Subcutaneous abdominal adipose tissue (tissue), 5 donors: ENCODE measurements at regions not wholly inside any gene's neighbourhood (a gene's known extent, or its start where the extent isn't known, plus 50 kb on each side); places are given as distances from the start of the nearest gene placed in this dataset.
A peak's percentile ranks its signal among the peaks of the same experiment; 100 is the strongest.

Experiments used
- H3K27ac ChIP-seq: one replicate; pipeline ENCODE4 v1.7.0; 2013; ENCODE audit warnings: low read depth, mild to moderate bottlenecking, inconsistent platforms, low read length, moderate library complexity
- H3K27me3 ChIP-seq, 5 donors: one replicate each; pipeline ENCODE4 v1.7.0; 2013; ENCODE audit warnings: low read length in 5 of 5, inconsistent platforms in 1 of 5; ENCODE audit not compliant: control insufficient read depth in 5 of 5, insufficient read depth in 4 of 5
- H3K36me3 ChIP-seq, 5 donors: one replicate each; pipeline ENCODE4 v1.7.0; 2013; ENCODE audit warnings: low read length in 5 of 5; ENCODE audit not compliant: control insufficient read depth in 5 of 5, insufficient read depth in 5 of 5
- H3K4me1 ChIP-seq, 5 donors: one replicate each; pipeline ENCODE4 v1.7.0; 2013; ENCODE audit warnings: low read length in 5 of 5, mild to moderate bottlenecking in 3 of 5, moderate library complexity in 1 of 5; ENCODE audit not compliant: control insufficient read depth in 5 of 5, insufficient read depth in 5 of 5
- H3K4me3 ChIP-seq, 5 donors: one replicate each; pipeline ENCODE4 v1.7.0; 2013; ENCODE audit warnings: low read length in 5 of 5, low read depth in 1 of 5
- H3K9ac ChIP-seq, 5 donors: one replicate each; pipeline ENCODE4 v1.7.0; 2013; ENCODE audit warnings: low read length in 5 of 5, mild to moderate bottlenecking in 4 of 5, moderate library complexity in 3 of 5
- H3K9me3 ChIP-seq, 5 donors: one replicate each; pipeline ENCODE4 v1.7.0; 2013; ENCODE audit warnings: low read length in 5 of 5; ENCODE audit not compliant: control insufficient read depth in 5 of 5
- donor health status: healthy.
- donor health status: healthy.
- donor health status: healthy.
- donor health status: healthy.
- donor health status: healthy.

- H3K9me3 ChIP-seq = no peaks in the 10 kb centered on the region
- peak overlapping the region; percentile 18 for H3K27ac ChIP-seq
- H3K27me3 ChIP-seq = no peaks in the 10 kb centered on the region
- H3K36me3 ChIP-seq = no peaks in the 10 kb centered on the region
- peaks cover 0 to 27% (median 18%) of the 10 kb centered on the region in 5 donors for H3K4me1 ChIP-seq
- no peak overlapping the region for H3K9ac ChIP-seq
- H3K4me3 ChIP-seq = no peak overlapping the region
Observed at GRCh38 chr5:158544388-158545339, 555.1 kb downstream of the EBF1 start.

- peak overlapping the region; percentile 18 for H3K27ac ChIP-seq
- peaks cover 0 to 21% (median 12%) of the 10 kb centered on the region in 5 donors for H3K4me1 ChIP-seq
- H3K27me3 ChIP-seq = no peaks in the 10 kb centered on the region
- no peaks in the 10 kb centered on the region for H3K9me3 ChIP-seq
- H3K36me3 ChIP-seq = no peaks in the 10 kb centered on the region
- no peak overlapping the region for H3K9ac ChIP-seq
- no peak overlapping the region for H3K4me3 ChIP-seq
Observed at GRCh38 chr5:158543539-158544387, 556.0 kb downstream of the EBF1 start.

GRCh38 chr5:158541536-158542297 lies 558.0 kb downstream of the EBF1 start:
- no peak overlapping the region for H3K4me3 ChIP-seq
- peaks cover 3 to 16% (median 11%) of the 10 kb centered on the region in 5 donors for H3K4me1 ChIP-seq
- no peak overlapping the region for H3K9ac ChIP-seq
- no peaks in the 10 kb centered on the region for H3K9me3 ChIP-seq
- H3K36me3 ChIP-seq = no peaks in the 10 kb centered on the region
- H3K27me3 ChIP-seq = no peaks in the 10 kb centered on the region
- no peak overlapping the region for H3K27ac ChIP-seq

- Histone ChIP-seq H3K9me3 (no peaks in the 10 kb centered on the region), H3K27me3 (no peaks in the 10 kb centered on the region), H3K9ac (no peak overlapping the region), H3K27ac (no peak overlapping the region), H3K36me3 (no peaks in the 10 kb centered on the region), H3K4me1 (peaks cover 0 to 13% (median 6%) of the 10 kb centered on the region in 5 donors), H3K4me3 (no peak overlapping the region)
Observed at GRCh38 chr5:158538506-158539074, 561.1 kb downstream of the EBF1 start.

GRCh38 chr5:158537366-158537765 lies 562.4 kb downstream of the EBF1 start:
- Histone ChIP-seq H3K27me3 (no peaks in the 10 kb centered on the region), H3K4me3 (no peak overlapping the region), H3K4me1 (peaks cover 0 to 13% (median 6%) of the 10 kb centered on the region in 5 donors), H3K9me3 (no peaks in the 10 kb centered on the region), H3K9ac (no peak overlapping the region), H3K36me3 (no peaks in the 10 kb centered on the region), H3K27ac (no peak overlapping the region)

GRCh38 chr5:158534203-158534602 lies 565.5 kb downstream of the EBF1 start:
- H3K9me3 ChIP-seq = no peaks in the 10 kb centered on the region
- no peaks in the 10 kb centered on the region for H3K36me3 ChIP-seq
- no peak overlapping the region for H3K9ac ChIP-seq
- H3K4me3 ChIP-seq = no peak overlapping the region
- no peak overlapping the region for H3K27ac ChIP-seq
- peaks cover 3 to 32% (median 12%) of the 10 kb centered on the region in 5 donors for H3K4me1 ChIP-seq
- H3K27me3 ChIP-seq = no peaks in the 10 kb centered on the region

GRCh38 chr5:158532739-158533138 lies 567.0 kb downstream of the EBF1 start:
- H3K4me1 ChIP-seq = peaks cover 0 to 30% (median 8%) of the 10 kb centered on the region in 5 donors
- H3K27me3 ChIP-seq = no peaks in the 10 kb centered on the region
- H3K4me3 ChIP-seq = no peak overlapping the region
- H3K36me3 ChIP-seq = no peaks in the 10 kb centered on the region
- no peak overlapping the region for H3K27ac ChIP-seq
- no peak overlapping the region for H3K9ac ChIP-seq
- H3K9me3 ChIP-seq = no peaks in the 10 kb centered on the region

- no peaks in the 10 kb centered on the region for H3K27me3 ChIP-seq
- H3K9me3 ChIP-seq = no peaks in the 10 kb centered on the region
- no peak overlapping the region for H3K4me3 ChIP-seq
- peaks cover 0 to 32% (median 8%) of the 10 kb centered on the region in 5 donors for H3K4me1 ChIP-seq
- no peaks in the 10 kb centered on the region for H3K36me3 ChIP-seq
- H3K9ac ChIP-seq = no peak overlapping the region
- no peak overlapping the region for H3K27ac ChIP-seq
Observed at GRCh38 chr5:158531860-158532259, 567.9 kb downstream of the EBF1 start.

- H3K36me3 ChIP-seq = no peaks in the 10 kb centered on the region
- H3K4me3 ChIP-seq = no peak overlapping the region
- no peaks in the 10 kb centered on the region for H3K9me3 ChIP-seq
- H3K4me1 ChIP-seq = peaks cover 0 to 26% (median 8%) of the 10 kb centered on the region in 5 donors
- H3K27ac ChIP-seq = no peak overlapping the region
- no peaks in the 10 kb centered on the region for H3K27me3 ChIP-seq
- no peak overlapping the region for H3K9ac ChIP-seq
Observed at GRCh38 chr5:158530115-158530514, 569.6 kb downstream of the EBF1 start.
